HG03135 (cell line): ENCODE measurements at regions not wholly inside any gene's neighbourhood (a gene's known extent, or its start where the extent isn't known, plus 50 kb on each side); places are given as distances from the start of the nearest gene placed in this dataset.
"Not testable (repeated sequence)": the region's sequence is repeated elsewhere in the genome, so short reads cannot be mapped to it uniquely, and the experiment has no call there.

Experiments used
- ATAC-seq: cut with Tn5 transposase; IDR thresholded peaks from one replicate; pipeline ENCODE4 v1.9.1; 2021; ENCODE audit warnings: mild to moderate bottlenecking, moderate library complexity; ENCODE audit not compliant: unreplicated experiment

GRCh38 chr18:4797002-4797685, 342.0 kb upstream of the DLGAP1 start:
- no peak for ATAC-seq

- no peak for ATAC-seq
These were observed 334.4 kb upstream of the DLGAP1 start for GRCh38 chr18:4789506-4789905.

GRCh38 chr18:4781873-4782272, 326.8 kb upstream of the DLGAP1 start:
- ATAC-seq = no peak

- ATAC-seq = no peak
These were observed 310.3 kb upstream of the DLGAP1 start for GRCh38 chr18:4765401-4765800.

GRCh38 chr18:4762330-4762729, 307.2 kb upstream of the DLGAP1 start:
- no peak for ATAC-seq

GRCh38 chr18:4758980-4759379, 303.9 kb upstream of the DLGAP1 start:
- ATAC-seq = no peak

GRCh38 chr18:4755848-4756247, 300.7 kb upstream of the DLGAP1 start:
- no peak for ATAC-seq

GRCh38 chr18:4753151-4753550, 298.0 kb upstream of the DLGAP1 start:
- not testable (repeated sequence) for ATAC-seq

- no peak for ATAC-seq
These were observed 296.4 kb upstream of the DLGAP1 start for GRCh38 chr18:4751523-4751922.

GRCh38 chr18:4750393-4751346, 295.6 kb upstream of the DLGAP1 start:
- no peak for ATAC-seq

- ATAC-seq = no peak
These were observed 293.9 kb upstream of the DLGAP1 start for GRCh38 chr18:4748975-4749374.

GRCh38 chr18:4734903-4735302, 279.8 kb upstream of the DLGAP1 start:
- no peak for ATAC-seq

GRCh38 chr18:4734021-4734420, 278.9 kb upstream of the DLGAP1 start:
- ATAC-seq = no peak

- ATAC-seq = no peak
These were observed 266.4 kb upstream of the DLGAP1 start for GRCh38 chr18:4721545-4721944.

- ATAC-seq = no peak
These were observed 265.4 kb upstream of the DLGAP1 start for GRCh38 chr18:4720518-4720917.

- no peak for ATAC-seq
These were observed 250.8 kb upstream of the DLGAP1 start for GRCh38 chr18:4705894-4706293.

- no peak for ATAC-seq
These were observed 249.7 kb upstream of the DLGAP1 start for GRCh38 chr18:4704781-4705180.

- ATAC-seq = no peak
These were observed 236.7 kb upstream of the DLGAP1 start for GRCh38 chr18:4691836-4692235.

GRCh38 chr18:4678685-4679084, 223.6 kb upstream of the DLGAP1 start:
- not testable (repeated sequence) for ATAC-seq

GRCh38 chr18:4677006-4677405, 221.9 kb upstream of the DLGAP1 start:
- ATAC-seq = no peak

GRCh38 chr18:4672162-4672561, 217.1 kb upstream of the DLGAP1 start:
- no peak for ATAC-seq

GRCh38 chr18:4658804-4659203, 203.7 kb upstream of the DLGAP1 start:
- no peak for ATAC-seq
